A549 (cell line): ENCODE measurements at regions not wholly inside any gene's neighbourhood (a gene's known extent, or its start where the extent isn't known, plus 50 kb on each side); places are given as distances from the start of the nearest gene placed in this dataset.

Experiments used
- ATAC-seq, 2 experiments: fragments of 200-7000 bp in 1 of 2; fragments of >200 bp in 1 of 2; cut with Nextera tagmentation in 1 of 2; cut with Tn5 transposase in 1 of 2; 3 replicates each; pipeline versions ENCODE4 v1.8.0 to v1.9.1; 2018 to 2020; ENCODE audit warnings: mild to moderate bottlenecking in 1 of 2, moderate library complexity in 1 of 2
- CTCF ChIA-PET: fragments of 300-600 bp; sonication (Branson Sonifier 250); formaldehyde crosslinking; extraction: SDS; loops from one replicate; lab custom pipeline; 2021; ENCODE audit warnings: antibody characterized with exemption, inconsistent platforms; lab: Yijun Ruan, JAX
- POLR2A ChIA-PET: fragments of 350-600 bp; formaldehyde crosslinking; extraction: SDS; loops from one replicate; lab custom pipeline; 2021; ENCODE audit warnings: antibody characterized with exemption, inconsistent platforms; lab: Yijun Ruan, JAX
- DNase-seq, 2 experiments: peaks; one replicate each; pipeline versions ENCODE4 v3.0.0 to v3.0.0-alpha.2; 2011 to 2016; ENCODE audit warnings: low read depth in 1 of 2, low spot score in 1 of 2
- FAIRE-seq: peaks from 2 replicates; lab custom pipeline; 2011; peaks lifted over from hg19 to GRCh38; lab: Jason Lieb, UNC
- H3K27ac ChIP-seq, 2 experiments: fragments of >200 bp; sonication (Bioruptor Twin); formaldehyde crosslinking; 3 replicates each; pipeline ENCODE4 v1.5.1; 2016 to 2017
- H3K4me1 ChIP-seq: fragments of >200 bp; sonication (Bioruptor Twin); formaldehyde crosslinking; 3 replicates; pipeline ENCODE4 v1.6.1; 2016
- H3K4me2 ChIP-seq: fragments of >200 bp; sonication (Bioruptor Twin); formaldehyde crosslinking; 3 replicates; pipeline ENCODE4 v1.6.1; 2016
- H3K4me3 ChIP-seq: fragments of >200 bp; sonication (Bioruptor Twin); formaldehyde crosslinking; 3 replicates; pipeline ENCODE4 v1.5.1; 2016
- H3K9me3 ChIP-seq: fragments of >200 bp; sonication (Bioruptor Twin); formaldehyde crosslinking; 3 replicates; pipeline ENCODE4 v1.6.1; 2016
- CBX8 ChIP-seq: fragments of 200-600 bp; sonication (generic); IDR thresholded peaks from 2 replicates; pipeline ENCODE4 v1.6.1; 2016
- CHD2 ChIP-seq: fragments of 150-350 bp; IDR thresholded peaks from 2 replicates; pipeline ENCODE4 v1.6.1; 2014; ENCODE audit warnings: low read length; ENCODE audit not compliant: partially characterized antibody
- CHD4 ChIP-seq: fragments of 200-600 bp; sonication (generic); IDR thresholded peaks from 2 replicates; pipeline ENCODE4 v1.6.1; 2016; ENCODE audit warnings: antibody characterized with exemption, mild to moderate bottlenecking, borderline replicate concordance
- ELK1 ChIP-seq: fragments of 150-350 bp; IDR thresholded peaks from 2 replicates; pipeline ENCODE4 v1.6.1; 2014; ENCODE audit warnings: low read depth, mild to moderate bottlenecking, low read length
- GATA3 ChIP-seq: IDR thresholded peaks from 2 replicates; pipeline ENCODE4 v1.6.1; 2012; ENCODE audit warnings: borderline replicate concordance
- HDAC2 ChIP-seq: fragments of 200-600 bp; sonication (generic); IDR thresholded peaks from 2 replicates; pipeline ENCODE4 v1.6.1; 2016
- HEYL ChIP-seq: fragments of 250-450 bp; sonication (Bioruptor Pico); IDR thresholded peaks from 2 replicates; pipeline ENCODE4 v1.8.0; 2021; ENCODE audit warnings: mild to moderate bottlenecking, moderate library complexity
- HOXB5 ChIP-seq: fragments of 250-450 bp; sonication (Bioruptor Pico); IDR thresholded peaks from 2 replicates; pipeline ENCODE4 v1.5.0; 2020; ENCODE audit warnings: mild to moderate bottlenecking, moderate library complexity
- PHF8 ChIP-seq: fragments of 200-600 bp; sonication (generic); IDR thresholded peaks from 2 replicates; pipeline ENCODE4 v1.6.1; 2016; ENCODE audit warnings: low read depth, mild to moderate bottlenecking, antibody characterized with exemption, moderate library complexity, borderline replicate concordance
- POLR2A ChIP-seq: IDR thresholded peaks from 2 replicates; pipeline ENCODE4 v1.6.1; 2012; ENCODE audit warnings: mild to moderate bottlenecking, low read length
- REST ChIP-seq: fragments of 200-600 bp; sonication (generic); IDR thresholded peaks from 2 replicates; pipeline ENCODE4 v1.6.1; 2016; ENCODE audit warnings: antibody characterized with exemption, mild to moderate bottlenecking, moderate library complexity
- SMC3 ChIP-seq: fragments of >200 bp; sonication (Bioruptor Twin); formaldehyde crosslinking; IDR thresholded peaks from 3 replicates; pipeline ENCODE4 v1.6.1; 2018; ENCODE audit warnings: inconsistent platforms
- TFCP2L1 ChIP-seq: fragments of 250-450 bp; sonication (Bioruptor Pico); IDR thresholded peaks from 2 replicates; pipeline ENCODE4 v1.5.0; 2021; ENCODE audit warnings: mild to moderate bottlenecking
- ZNF302 ChIP-seq: fragments of 250-450 bp; sonication (Bioruptor Pico); IDR thresholded peaks from 2 replicates; pipeline ENCODE4 v1.9.0; 2021; ENCODE audit warnings: inconsistent platforms, mild to moderate bottlenecking, moderate library complexity
- WGBS: methylation state at CpG from one replicate; pipeline ENCODE4 v1.1.6; 2017; ENCODE audit errors: missing lambda C conversion rate; 5-methylcytosine and 5-hydroxymethylcytosine counted together
- TF ChIP-seq, protein P1 (sequence below): IDR thresholded peaks from 2 replicates; pipeline ENCODE4 v1.6.1; 2012; ENCODE audit warnings: low read depth, borderline replicate concordance
- TF ChIP-seq, protein P2 (sequence below): IDR thresholded peaks from 2 replicates; pipeline ENCODE4 v1.6.1; 2012
- TF ChIP-seq, protein P3 (sequence below): fragments of >200 bp; sonication (Bioruptor Twin); formaldehyde crosslinking; IDR thresholded peaks from 3 replicates; pipeline ENCODE4 v1.6.1; 2016
- TF ChIP-seq, protein P4 (sequence below): fragments of 250-450 bp; sonication (Bioruptor Pico); IDR thresholded peaks from 2 replicates; pipeline ENCODE4 v1.5.0; 2020; ENCODE audit warnings: low read depth, mild to moderate bottlenecking, moderate library complexity
- TF ChIP-seq, protein P5 (sequence below): fragments of 250-450 bp; sonication (Bioruptor Pico); IDR thresholded peaks from 2 replicates; pipeline ENCODE4 v1.5.0; 2021; ENCODE audit warnings: mild to moderate bottlenecking, moderate library complexity, borderline replicate concordance

- CTCF ChIA-PET, result no interaction called here
- no peak for DNase-seq
Observed at GRCh38 chr22:49589301-49589700, 238.4 kb downstream of the BRD1 start.

More at GRCh38 chr22:49589301-49589700, 238.4 kb downstream of the BRD1 start:
- no peak for FAIRE-seq
- Histone ChIP-seq H3K9me3 (no peaks in the 10 kb centered on the region), H3K27ac (no peak overlapping the region), H3K4me2 (no peak overlapping the region), H3K4me1 (no peaks in the 10 kb centered on the region), H3K4me3 (no peak overlapping the region)
- TF ChIP-seq HEYL (CRISPR knock-in tag) (no peak), ELK1 (no peak), PHF8 (no peak), CHD4 (no peak), SMC3 (no peak), CBX8 (no peak), CHD2 (no peak), HDAC2 (no peak), TFCP2L1 (CRISPR knock-in tag) (no peak), POLR2A (no peak), HOXB5 (CRISPR knock-in tag) (no peak), ZNF302 (no peak), GATA3 (no peak), REST (no peak)
- TF ChIP-seq, protein P1, sequence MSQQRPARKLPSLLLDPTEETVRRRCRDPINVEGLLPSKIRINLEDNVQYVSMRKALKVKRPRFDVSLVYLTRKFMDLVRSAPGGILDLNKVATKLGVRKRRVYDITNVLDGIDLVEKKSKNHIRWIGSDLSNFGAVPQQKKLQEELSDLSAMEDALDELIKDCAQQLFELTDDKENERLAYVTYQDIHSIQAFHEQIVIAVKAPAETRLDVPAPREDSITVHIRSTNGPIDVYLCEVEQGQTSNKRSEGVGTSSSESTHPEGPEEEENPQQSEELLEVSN, result no peak
- TF ChIP-seq, protein P2, sequence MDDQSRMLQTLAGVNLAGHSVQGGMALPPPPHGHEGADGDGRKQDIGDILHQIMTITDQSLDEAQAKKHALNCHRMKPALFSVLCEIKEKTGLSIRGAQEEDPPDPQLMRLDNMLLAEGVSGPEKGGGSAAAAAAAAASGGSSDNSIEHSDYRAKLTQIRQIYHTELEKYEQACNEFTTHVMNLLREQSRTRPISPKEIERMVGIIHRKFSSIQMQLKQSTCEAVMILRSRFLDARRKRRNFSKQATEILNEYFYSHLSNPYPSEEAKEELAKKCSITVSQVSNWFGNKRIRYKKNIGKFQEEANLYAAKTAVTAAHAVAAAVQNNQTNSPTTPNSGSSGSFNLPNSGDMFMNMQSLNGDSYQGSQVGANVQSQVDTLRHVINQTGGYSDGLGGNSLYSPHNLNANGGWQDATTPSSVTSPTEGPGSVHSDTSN, result no peak
- TF ChIP-seq, protein P3, sequence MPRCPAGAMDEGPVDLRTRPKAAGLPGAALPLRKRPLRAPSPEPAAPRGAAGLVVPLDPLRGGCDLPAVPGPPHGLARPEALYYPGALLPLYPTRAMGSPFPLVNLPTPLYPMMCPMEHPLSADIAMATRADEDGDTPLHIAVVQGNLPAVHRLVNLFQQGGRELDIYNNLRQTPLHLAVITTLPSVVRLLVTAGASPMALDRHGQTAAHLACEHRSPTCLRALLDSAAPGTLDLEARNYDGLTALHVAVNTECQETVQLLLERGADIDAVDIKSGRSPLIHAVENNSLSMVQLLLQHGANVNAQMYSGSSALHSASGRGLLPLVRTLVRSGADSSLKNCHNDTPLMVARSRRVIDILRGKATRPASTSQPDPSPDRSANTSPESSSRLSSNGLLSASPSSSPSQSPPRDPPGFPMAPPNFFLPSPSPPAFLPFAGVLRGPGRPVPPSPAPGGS, result no peak
- TF ChIP-seq, protein P4, sequence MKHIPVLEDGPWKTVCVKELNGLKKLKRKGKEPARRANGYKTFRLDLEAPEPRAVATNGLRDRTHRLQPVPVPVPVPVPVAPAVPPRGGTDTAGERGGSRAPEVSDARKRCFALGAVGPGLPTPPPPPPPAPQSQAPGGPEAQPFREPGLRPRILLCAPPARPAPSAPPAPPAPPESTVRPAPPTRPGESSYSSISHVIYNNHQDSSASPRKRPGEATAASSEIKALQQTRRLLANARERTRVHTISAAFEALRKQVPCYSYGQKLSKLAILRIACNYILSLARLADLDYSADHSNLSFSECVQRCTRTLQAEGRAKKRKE (CRISPR knock-in tag), result no peak
- TF ChIP-seq, protein P5, sequence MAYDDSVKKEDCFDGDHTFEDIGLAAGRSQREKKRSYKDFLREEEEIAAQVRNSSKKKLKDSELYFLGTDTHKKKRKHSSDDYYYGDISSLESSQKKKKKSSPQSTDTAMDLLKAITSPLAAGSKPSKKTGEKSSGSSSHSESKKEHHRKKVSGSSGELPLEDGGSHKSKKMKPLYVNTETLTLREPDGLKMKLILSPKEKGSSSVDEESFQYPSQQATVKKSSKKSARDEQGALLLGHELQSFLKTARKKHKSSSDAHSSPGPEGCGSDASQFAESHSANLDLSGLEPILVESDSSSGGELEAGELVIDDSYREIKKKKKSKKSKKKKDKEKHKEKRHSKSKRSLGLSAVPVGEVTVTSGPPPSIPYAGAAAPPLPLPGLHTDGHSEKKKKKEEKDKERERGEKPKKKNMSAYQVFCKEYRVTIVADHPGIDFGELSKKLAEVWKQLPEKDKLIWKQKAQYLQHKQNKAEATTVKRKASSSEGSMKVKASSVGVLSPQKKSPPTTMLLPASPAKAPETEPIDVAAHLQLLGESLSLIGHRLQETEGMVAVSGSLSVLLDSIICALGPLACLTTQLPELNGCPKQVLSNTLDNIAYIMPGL (CRISPR knock-in tag), result no peak
- POLR2A ChIA-PET, result no interaction called here
- WGBS, result 58% methylated on average over 12 of the region's 14 CpGs
- no peak for ATAC-seq
